ENCODE measurements at regions not wholly inside any gene's neighbourhood (a gene's known extent, or its start where the extent isn't known, plus 50 kb on each side); places are given as distances from the start of the nearest gene placed in this dataset.

DNA sequence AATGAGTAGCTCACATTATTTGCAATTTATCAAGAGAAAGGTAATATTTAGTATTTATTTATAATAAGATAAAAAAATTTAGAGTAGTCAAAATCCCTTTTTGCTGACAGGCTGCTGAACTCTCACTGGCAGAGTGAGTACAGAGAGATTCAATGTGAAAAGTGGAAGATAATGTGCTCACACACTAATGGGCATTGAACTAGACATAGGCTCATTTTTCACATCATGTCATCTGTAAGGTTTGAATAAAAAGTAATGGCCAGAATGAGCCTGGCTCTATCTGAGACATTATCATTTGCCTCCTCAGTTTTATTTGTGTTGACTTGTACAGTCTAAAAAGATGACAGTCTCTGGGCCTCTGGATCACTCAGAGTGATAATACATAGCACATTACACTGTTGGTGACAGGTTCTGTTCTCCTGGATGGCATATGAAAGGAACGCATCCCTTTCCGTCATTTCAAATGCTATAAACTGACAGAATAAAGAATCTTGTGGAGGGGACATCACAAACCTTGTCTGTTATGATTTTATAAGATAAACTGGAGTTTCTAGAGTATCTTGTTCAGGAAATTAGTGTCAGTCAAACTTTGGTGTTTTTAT, 812.9 kb downstream of the NR4A2 start:
- TF ChIP-seq, protein P1, sequence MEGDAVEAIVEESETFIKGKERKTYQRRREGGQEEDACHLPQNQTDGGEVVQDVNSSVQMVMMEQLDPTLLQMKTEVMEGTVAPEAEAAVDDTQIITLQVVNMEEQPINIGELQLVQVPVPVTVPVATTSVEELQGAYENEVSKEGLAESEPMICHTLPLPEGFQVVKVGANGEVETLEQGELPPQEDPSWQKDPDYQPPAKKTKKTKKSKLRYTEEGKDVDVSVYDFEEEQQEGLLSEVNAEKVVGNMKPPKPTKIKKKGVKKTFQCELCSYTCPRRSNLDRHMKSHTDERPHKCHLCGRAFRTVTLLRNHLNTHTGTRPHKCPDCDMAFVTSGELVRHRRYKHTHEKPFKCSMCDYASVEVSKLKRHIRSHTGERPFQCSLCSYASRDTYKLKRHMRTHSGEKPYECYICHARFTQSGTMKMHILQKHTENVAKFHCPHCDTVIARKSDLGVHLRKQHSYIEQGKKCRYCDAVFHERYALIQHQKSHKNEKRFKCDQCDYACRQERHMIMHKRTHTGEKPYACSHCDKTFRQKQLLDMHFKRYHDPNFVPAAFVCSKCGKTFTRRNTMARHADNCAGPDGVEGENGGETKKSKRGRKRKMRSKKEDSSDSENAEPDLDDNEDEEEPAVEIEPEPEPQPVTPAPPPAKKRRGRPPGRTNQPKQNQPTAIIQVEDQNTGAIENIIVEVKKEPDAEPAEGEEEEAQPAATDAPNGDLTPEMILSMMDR (conservative IDR thresholded peaks at IDR 0.05 in 1 of 2, IDR thresholded peaks at IDR 0.05 in 1 of 2; ENCODE audit: low read depth in 1 of 2, low read length in 2 of 2) = no peak
- TF ChIP-seq EZH2 (IDR thresholded peaks at IDR 0.05; ENCODE audit: low read length, missing control alignments) = no peak

All from fibroblast of lung (primary cell).